Activated CD4-positive, alpha-beta memory T cell treated with anti-CD3 and anti-CD28 coated beads for 36 hours (primary cell): ENCODE measurements at regions not wholly inside any gene's neighbourhood (a gene's known extent, or its start where the extent isn't known, plus 50 kb on each side); places are given as distances from the start of the nearest gene placed in this dataset.

Source experiments
- CTCF ChIA-PET: fragments of 350-600 bp; sonication (Branson Sonifier 250); formaldehyde crosslinking; loops from one replicate; lab custom pipeline; 2021; ENCODE audit warnings: antibody characterized with exemption, inconsistent platforms; lab: Charles Lee
- POLR2A ChIA-PET: fragments of 350-600 bp; sonication (Branson Sonifier 250); formaldehyde crosslinking; loops from one replicate; lab custom pipeline; 2021; ENCODE audit warnings: antibody characterized with exemption; lab: Charles Lee
- DNase-seq: peaks from one replicate; pipeline ENCODE4 v3.0.0-alpha.2; 2020
- H3K27ac Mint-ChIP-seq: one replicate; pipeline ENCODE4 v1.8.0; 2021; ENCODE audit warnings: mixed read lengths
- H3K27me3 Mint-ChIP-seq: one replicate; pipeline ENCODE4 v1.8.0; 2021; ENCODE audit warnings: mixed read lengths
- H3K36me3 Mint-ChIP-seq: one replicate; pipeline ENCODE4 v1.8.0; 2021; ENCODE audit warnings: mixed read lengths
- H3K4me1 Mint-ChIP-seq: one replicate; pipeline ENCODE4 v1.8.0; 2021; ENCODE audit warnings: low read depth, mixed read lengths
- H3K4me3 Mint-ChIP-seq: one replicate; pipeline ENCODE4 v1.8.0; 2021; ENCODE audit warnings: mild to moderate bottlenecking, mixed read lengths
- H3K9me3 Mint-ChIP-seq: one replicate; pipeline ENCODE4 v1.8.0; 2021; ENCODE audit warnings: mixed read lengths
- intact Hi-C: fragments of 100-400 bp; cut with micrococcal nuclease; formaldehyde crosslinking; loops from one replicate; pipeline ENCODE4 v1.15.1; 2023

- CTCF ChIA-PET, result no interaction called here
- no peak overlapping the region for H3K4me3 Mint-ChIP-seq
Measured at GRCh38 chr9:12906646-12907045, 131.8 kb downstream of the LURAP1L start.

DNA sequence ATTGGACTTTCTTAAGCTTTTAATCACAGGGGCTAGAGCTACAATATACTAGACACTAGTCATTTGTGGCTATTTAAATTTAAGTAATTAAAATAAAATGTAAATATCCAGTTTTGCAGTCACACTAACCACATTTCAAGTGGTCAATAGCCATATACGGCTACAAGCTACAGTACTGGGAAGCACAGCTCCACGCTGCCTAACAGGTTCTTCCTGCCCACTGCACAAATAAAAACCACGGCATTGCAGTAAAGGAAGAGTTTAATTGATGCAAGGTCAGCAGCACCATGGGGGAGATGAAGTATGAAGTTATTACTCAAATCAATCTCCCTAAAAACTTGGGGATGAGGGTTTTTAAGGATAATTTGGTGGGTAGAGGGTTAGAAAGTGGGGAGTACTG lies 134.1 kb downstream of the LURAP1L start:
- H3K36me3 Mint-ChIP-seq, result no peaks in the 10 kb centered on the region
- CTCF ChIA-PET, result interaction anchor here (0.7 kb wide), 1 partner anchor 415 kb away, joined by 3 read pairs; no protein-coding TSS in a partner anchor
- peaks cover 23% of the 10 kb centered on the region for H3K9me3 Mint-ChIP-seq
- no peak for DNase-seq
- H3K27ac Mint-ChIP-seq, result no peak overlapping the region
- H3K27me3 Mint-ChIP-seq, result no peaks in the 10 kb centered on the region
- H3K4me3 Mint-ChIP-seq, result no peak overlapping the region
- intact Hi-C loops, result no loop called here
- H3K4me1 Mint-ChIP-seq, result no peaks in the 10 kb centered on the region
- POLR2A ChIA-PET, result no interaction called here

More at GRCh38 chr9:12906646-12907045, 131.8 kb downstream of the LURAP1L start:
- Mint-ChIP-seq H3K36me3 (no peaks in the 10 kb centered on the region), H3K27ac (no peak overlapping the region), H3K4me1 (no peaks in the 10 kb centered on the region), H3K27me3 (no peaks in the 10 kb centered on the region), H3K9me3 (peaks cover 20% of the 10 kb centered on the region)
- POLR2A ChIA-PET, result no interaction called here
- no peak for DNase-seq
- intact Hi-C loops, result no loop called here

DNA sequence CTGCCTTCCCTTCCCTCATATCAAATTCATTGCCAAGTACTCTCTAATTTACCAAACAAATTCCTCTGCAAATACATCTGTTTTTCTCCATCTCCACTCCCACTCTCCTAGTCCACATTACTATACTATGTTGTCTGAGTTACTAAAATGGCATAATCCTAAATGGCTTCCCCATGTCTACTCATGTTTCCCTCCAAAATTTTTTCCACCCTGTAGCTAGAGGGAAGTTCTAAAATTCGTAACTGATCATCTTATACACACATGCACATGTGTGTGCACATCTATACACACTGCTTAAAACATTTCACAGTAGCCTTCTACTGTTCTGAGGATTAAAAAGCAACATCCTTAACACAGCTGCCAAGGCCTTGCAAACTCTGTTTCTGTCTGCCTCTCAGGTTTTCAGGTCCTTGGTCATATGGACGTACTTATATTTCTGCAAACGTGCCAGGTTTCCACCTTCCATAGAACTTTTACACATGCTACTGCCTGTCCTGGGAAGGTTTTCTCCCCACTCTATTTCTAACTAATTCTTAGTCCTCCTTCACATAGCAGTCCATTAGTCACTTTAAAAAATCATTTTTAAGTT lies 140.6 kb downstream of the LURAP1L start:
- no peaks in the 10 kb centered on the region for H3K4me1 Mint-ChIP-seq
- CTCF ChIA-PET, result no interaction called here
- peaks cover 18% of the 10 kb centered on the region for H3K9me3 Mint-ChIP-seq
- intact Hi-C loops, result no loop called here
- H3K4me3 Mint-ChIP-seq, result no peak overlapping the region
- H3K27me3 Mint-ChIP-seq, result no peaks in the 10 kb centered on the region
- POLR2A ChIA-PET, result no interaction called here
- no peaks in the 10 kb centered on the region for H3K36me3 Mint-ChIP-seq
- no peak for DNase-seq
- H3K27ac Mint-ChIP-seq, result no peak overlapping the region

- Mint-ChIP-seq H3K27me3 (no peaks in the 10 kb centered on the region), H3K36me3 (no peaks in the 10 kb centered on the region), H3K9me3 (peaks cover 16% of the 10 kb centered on the region), H3K4me3 (no peak overlapping the region), H3K4me1 (no peaks in the 10 kb centered on the region), H3K27ac (no peak overlapping the region)
- no peak for DNase-seq
- intact Hi-C loops, result no loop called here
- ChIA-PET CTCF (no interaction called here), POLR2A (no interaction called here)
Measured at GRCh38 chr9:12916042-12916441, 141.2 kb downstream of the LURAP1L start.

DNA sequence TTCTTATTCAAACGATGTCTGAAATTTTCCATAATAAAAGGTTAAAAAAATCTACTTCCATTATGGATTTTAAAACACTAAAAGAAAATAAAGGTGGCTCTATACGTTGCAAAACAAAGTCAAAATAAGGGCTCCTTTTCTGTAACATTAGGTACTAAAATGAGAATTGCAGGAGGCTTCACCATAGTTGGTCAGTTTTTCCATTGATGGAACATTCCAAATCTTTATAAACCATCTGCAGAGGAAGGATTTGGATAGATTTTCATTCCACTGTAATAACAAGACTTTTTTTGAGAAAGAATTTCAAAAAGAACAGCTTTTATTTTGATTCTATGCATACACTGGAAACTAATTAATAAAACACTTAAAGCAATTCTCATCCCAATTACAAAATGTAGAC lies 145.6 kb downstream of the LURAP1L start:
- DNase-seq, result no peak
- Mint-ChIP-seq H3K27ac (no peak overlapping the region), H3K4me3 (no peak overlapping the region), H3K27me3 (no peaks in the 10 kb centered on the region), H3K36me3 (no peaks in the 10 kb centered on the region), H3K9me3 (peaks cover 16% of the 10 kb centered on the region), H3K4me1 (no peaks in the 10 kb centered on the region)
- CTCF ChIA-PET, result no interaction called here
- intact Hi-C loops, result no loop called here
- POLR2A ChIA-PET, result no interaction called here

DNA sequence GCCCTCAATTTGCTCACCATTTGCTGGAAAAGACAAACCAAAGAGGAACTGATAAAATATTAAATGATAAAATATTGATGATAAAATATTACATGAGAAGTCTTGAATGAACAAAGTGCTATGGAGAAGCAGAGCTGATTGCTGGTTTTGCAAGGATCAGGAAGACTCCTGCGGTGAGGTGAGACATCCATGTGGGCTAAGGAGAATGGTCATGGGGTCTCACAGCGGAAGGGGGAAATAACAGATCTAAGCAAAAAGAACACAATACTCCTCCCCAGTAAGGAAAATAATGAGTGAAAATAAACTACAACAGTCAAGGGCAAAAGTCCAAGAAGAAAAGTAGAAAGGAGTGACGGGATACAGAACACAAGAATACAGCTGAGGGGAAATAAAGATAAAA lies 146.8 kb downstream of the LURAP1L start:
- Mint-ChIP-seq H3K4me1 (no peaks in the 10 kb centered on the region), H3K4me3 (no peak overlapping the region), H3K27me3 (no peaks in the 10 kb centered on the region), H3K36me3 (no peaks in the 10 kb centered on the region), H3K9me3 (peaks cover 15% of the 10 kb centered on the region), H3K27ac (no peak overlapping the region)
- POLR2A ChIA-PET, result no interaction called here
- CTCF ChIA-PET, result interaction anchor here (0.6 kb wide), 1 partner anchor 147 kb away, joined by 3 read pairs; the partner anchor contains the start of gene LURAP1L
- intact Hi-C loops, result no loop called here
- DNase-seq, result no peak

DNA sequence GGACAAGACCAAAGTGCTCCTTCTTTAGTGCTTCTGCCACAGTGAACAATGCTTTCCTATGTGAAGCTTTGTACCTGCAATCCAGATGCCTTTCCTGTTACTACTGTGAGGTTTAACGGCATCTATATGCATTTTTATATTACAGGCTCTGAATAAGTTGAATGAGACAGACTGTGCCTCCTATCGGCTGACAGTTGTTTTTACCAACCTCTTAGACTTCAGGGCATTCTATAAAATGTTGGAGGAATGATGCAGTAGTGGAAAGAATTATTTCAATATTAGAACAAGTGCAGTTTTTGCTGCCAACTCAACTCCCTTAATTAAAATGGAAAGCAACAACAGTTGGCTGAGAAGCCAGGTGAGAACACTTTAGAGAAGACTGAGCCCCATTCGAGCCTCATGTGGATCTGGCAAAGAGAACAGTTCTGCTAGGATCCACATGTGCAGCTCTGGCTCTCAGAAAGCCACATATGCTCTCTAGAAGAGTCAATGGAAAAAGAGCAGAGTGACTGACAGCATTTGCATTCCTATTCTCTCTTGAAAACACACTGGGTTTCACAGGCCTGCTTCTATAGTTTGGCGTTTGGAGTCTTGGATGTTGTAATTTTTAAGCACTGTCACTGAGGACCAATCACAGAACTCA lies 147.5 kb downstream of the LURAP1L start:
- DNase-seq, result no peak
- H3K4me3 Mint-ChIP-seq, result no peak overlapping the region
- no peaks in the 10 kb centered on the region for H3K36me3 Mint-ChIP-seq
- peaks cover 17% of the 10 kb centered on the region for H3K9me3 Mint-ChIP-seq
- H3K27me3 Mint-ChIP-seq, result no peaks in the 10 kb centered on the region
- intact Hi-C loops, result no loop called here
- no peaks in the 10 kb centered on the region for H3K4me1 Mint-ChIP-seq
- POLR2A ChIA-PET, result no interaction called here
- CTCF ChIA-PET, result interaction anchor here (0.6 kb wide), 1 partner anchor 148 kb away, joined by 3 read pairs; the partner anchor contains the start of gene LURAP1L
- no peak overlapping the region for H3K27ac Mint-ChIP-seq

- DNase-seq, result no peak
- CTCF ChIA-PET, result no interaction called here
- no peaks in the 10 kb centered on the region for H3K36me3 Mint-ChIP-seq
- H3K27ac Mint-ChIP-seq, result no peak overlapping the region
- H3K4me3 Mint-ChIP-seq, result no peak overlapping the region
- POLR2A ChIA-PET, result no interaction called here
- intact Hi-C loops, result no loop called here
- no peaks in the 10 kb centered on the region for H3K4me1 Mint-ChIP-seq
- H3K9me3 Mint-ChIP-seq, result peaks cover 19% of the 10 kb centered on the region
- H3K27me3 Mint-ChIP-seq, result no peaks in the 10 kb centered on the region
Measured at GRCh38 chr9:12923468-12924009, 148.7 kb downstream of the LURAP1L start.

DNA sequence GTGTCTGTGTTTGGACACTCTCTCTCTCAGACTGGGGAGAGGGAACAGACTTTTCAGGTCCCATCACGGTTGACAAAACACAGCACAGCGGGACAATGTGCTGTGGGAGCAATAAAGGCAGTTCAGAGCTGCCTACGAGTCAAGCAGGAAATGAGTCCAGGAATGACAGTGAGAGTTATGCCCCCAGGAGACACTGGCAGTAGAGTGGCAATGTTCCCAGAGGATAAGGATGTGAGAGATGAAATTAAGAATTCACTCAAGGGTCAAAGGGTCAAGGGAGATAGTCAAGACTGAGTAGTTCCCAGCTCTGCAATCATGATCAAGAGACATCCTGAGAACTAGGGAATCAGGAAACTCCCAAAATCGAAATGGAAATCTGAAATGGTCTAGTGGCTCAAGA lies 156.1 kb downstream of the LURAP1L start:
- Mint-ChIP-seq H3K36me3 (no peaks in the 10 kb centered on the region), H3K27ac (no peak overlapping the region), H3K4me1 (no peaks in the 10 kb centered on the region), H3K4me3 (no peak overlapping the region), H3K9me3 (peaks cover 13% of the 10 kb centered on the region), H3K27me3 (no peaks in the 10 kb centered on the region)
- intact Hi-C loops, result no loop called here
- ChIA-PET CTCF (no interaction called here), POLR2A (no interaction called here)
- no peak for DNase-seq

GRCh38 chr9:12933957-12934356 lies 159.1 kb downstream of the LURAP1L start:
- no peaks in the 10 kb centered on the region for H3K4me1 Mint-ChIP-seq
- no peaks in the 10 kb centered on the region for H3K27me3 Mint-ChIP-seq
- ChIA-PET CTCF (no interaction called here), POLR2A (no interaction called here)
- intact Hi-C loops, result no loop called here
- H3K36me3 Mint-ChIP-seq, result no peaks in the 10 kb centered on the region
- no peak for DNase-seq
- peaks cover 8% of the 10 kb centered on the region for H3K9me3 Mint-ChIP-seq
- H3K27ac Mint-ChIP-seq, result no peak overlapping the region
- H3K4me3 Mint-ChIP-seq, result no peak overlapping the region

GRCh38 chr9:12934545-12935272 lies 159.9 kb downstream of the LURAP1L start:
- POLR2A ChIA-PET, result no interaction called here
- no peak for DNase-seq
- Mint-ChIP-seq H3K4me3 (no peak overlapping the region), H3K27me3 (no peaks in the 10 kb centered on the region), H3K36me3 (no peaks in the 10 kb centered on the region), H3K4me1 (no peaks in the 10 kb centered on the region), H3K9me3 (peaks cover 8% of the 10 kb centered on the region), H3K27ac (no peak overlapping the region)
- CTCF ChIA-PET, result no interaction called here
- intact Hi-C loops, result no loop called here

GRCh38 chr9:12935714-12936113 lies 160.9 kb downstream of the LURAP1L start:
- Mint-ChIP-seq H3K4me3 (no peak overlapping the region), H3K27ac (no peak overlapping the region), H3K27me3 (no peaks in the 10 kb centered on the region), H3K4me1 (no peaks in the 10 kb centered on the region), H3K36me3 (no peaks in the 10 kb centered on the region), H3K9me3 (peaks cover 6% of the 10 kb centered on the region)
- DNase-seq, result no peak
- POLR2A ChIA-PET, result no interaction called here
- intact Hi-C loops, result no loop called here
- CTCF ChIA-PET, result no interaction called here
